H1 (cell line): ENCODE measurements at regions not wholly inside any gene's neighbourhood (a gene's known extent, or its start where the extent isn't known, plus 50 kb on each side); places are given as distances from the start of the nearest gene placed in this dataset.

Experiments used
- CTCF ChIA-PET: fragments of 300-600 bp; sonication (Branson Sonifier 250); formaldehyde crosslinking; loops from one replicate; lab custom pipeline; 2021; ENCODE audit not compliant: partially characterized antibody; lab: Charles Lee
- POLR2A ChIA-PET: fragments of 300-600 bp; sonication (Branson Sonifier 250); formaldehyde crosslinking; loops from one replicate; lab custom pipeline; 2021; ENCODE audit warnings: inconsistent platforms; ENCODE audit not compliant: partially characterized antibody; lab: Charles Lee
- DNase-seq, 2 experiments: peaks; one replicate each; pipeline versions ENCODE4 v3.0.0 to v3.0.0-alpha.2; 2010 to 2022; ENCODE audit warnings: low spot score in 2 of 2, low read depth in 1 of 2, mixed read lengths in 1 of 2
- FAIRE-seq: peaks from 2 replicates; lab custom pipeline; 2011; peaks lifted over from hg19 to GRCh38; lab: Jason Lieb, UNC
- H2AFZ ChIP-seq: 2 replicates; pipeline ENCODE4 v1.8.1; 2012; ENCODE audit warnings: low read length, inconsistent platforms
- H2AK5ac ChIP-seq: 2 replicates; pipeline ENCODE4 v1.6.1; 2013; ENCODE audit warnings: low read depth, low read length
- H2BK120ac ChIP-seq: replicated peaks from 2 replicates; pipeline ENCODE3; 2013; ENCODE audit warnings: low read depth, low read length, inconsistent platforms
- H2BK12ac ChIP-seq: 2 replicates; pipeline ENCODE4 v1.6.1; 2013; ENCODE audit warnings: low read depth, low read length
- H2BK15ac ChIP-seq: 2 replicates; pipeline ENCODE4 v1.6.1; 2013; ENCODE audit warnings: low read length
- H2BK20ac ChIP-seq: 2 replicates; pipeline ENCODE4 v1.6.1; 2013; ENCODE audit warnings: low read length
- H2BK5ac ChIP-seq: 2 replicates; pipeline ENCODE4 v1.6.1; 2013; ENCODE audit warnings: low read depth, low read length
- H3K14ac ChIP-seq: 2 replicates; pipeline ENCODE4 v1.6.1; 2013; ENCODE audit warnings: inconsistent platforms; ENCODE audit not compliant: insufficient read length
- H3K18ac ChIP-seq: 2 replicates; pipeline ENCODE4 v1.6.1; 2013; ENCODE audit warnings: low read length; ENCODE audit errors: extremely low read depth
- H3K23ac ChIP-seq: 2 replicates; pipeline ENCODE4 v1.6.1; 2013; ENCODE audit warnings: inconsistent platforms; ENCODE audit not compliant: insufficient read length
- H3K23me2 ChIP-seq: 2 replicates; pipeline ENCODE4 v1.6.1; 2013; ENCODE audit warnings: low read depth, low read length
- H3K27ac ChIP-seq: 2 replicates; pipeline ENCODE4 v1.6.1; 2011; ENCODE audit warnings: low read depth, low read length, inconsistent platforms
- H3K27me3 ChIP-seq, 4 experiments: replicated peaks in 1 of 4; 1 replicate in 1 of 4; 2 replicates in 3 of 4; pipeline versions ENCODE4 v1.6.1 to v1.8.1; 2011 to 2013; ENCODE audit warnings: low read length in 3 of 4, mild to moderate bottlenecking in 3 of 4, inconsistent platforms in 2 of 4, mixed read lengths in 2 of 4, moderate library complexity in 1 of 4; ENCODE audit not compliant: control insufficient read depth in 3 of 4, insufficient read depth in 3 of 4; ENCODE audit errors: extremely low read depth in 1 of 4
- H3K36me3 ChIP-seq, 4 experiments: 2 replicates each; pipeline versions ENCODE4 v1.6.1 to v1.8.1; 2011 to 2013; ENCODE audit warnings: mild to moderate bottlenecking in 4 of 4, low read length in 3 of 4, moderate library complexity in 2 of 4, control low read depth in 1 of 4, inconsistent platforms in 1 of 4; ENCODE audit not compliant: insufficient read depth in 4 of 4, control insufficient read depth in 2 of 4
- H3K4ac ChIP-seq: replicated peaks from 2 replicates; pipeline ENCODE3; 2013; ENCODE audit warnings: low read length, low read depth, mixed read lengths, inconsistent platforms; ENCODE audit not compliant: insufficient read length
- H3K4me1 ChIP-seq, 4 experiments: replicated peaks in 1 of 4; 1 replicate in 1 of 4; 2 replicates in 3 of 4; pipeline versions ENCODE4 v1.6.1 to v1.8.1; 2011 to 2013; ENCODE audit warnings: low read length in 3 of 4, inconsistent platforms in 2 of 4, mixed read lengths in 1 of 4; ENCODE audit not compliant: insufficient read depth in 4 of 4, control insufficient read depth in 3 of 4
- H3K4me2 ChIP-seq, 2 experiments: 2 replicates each; pipeline versions ENCODE4 v1.6.1 to v1.8.1; 2011 to 2013; ENCODE audit warnings: low read depth in 2 of 2, low read length in 2 of 2, control low read depth in 1 of 2, inconsistent platforms in 1 of 2, mild to moderate bottlenecking in 1 of 2; ENCODE audit not compliant: insufficient read depth in 1 of 2
- H3K4me3 ChIP-seq, 4 experiments: fragments of 200-600, 300-600 bp in 1 of 4; sonication (generic), shearing (Covaris generic), sonication (Bioruptor Twin) in 1 of 4; 2 replicates each; pipeline versions ENCODE4 v1.5.1 to v1.8.1; 2011 to 2016; ENCODE audit warnings: low read length in 4 of 4, low read depth in 3 of 4, control low read depth in 2 of 4, inconsistent platforms in 2 of 4, mild to moderate bottlenecking in 2 of 4, mixed read lengths in 1 of 4, moderate library complexity in 1 of 4; ENCODE audit not compliant: insufficient read depth in 2 of 4; ENCODE audit errors: extremely low read depth in 1 of 4
- H3K56ac ChIP-seq: replicated peaks from 2 replicates; pipeline ENCODE3; 2013; ENCODE audit warnings: low read depth, mild to moderate bottlenecking, mixed read lengths, low read length, inconsistent platforms; ENCODE audit not compliant: insufficient read length
- H3K79me1 ChIP-seq: 2 replicates; pipeline ENCODE4 v1.6.1; 2013; ENCODE audit warnings: low read depth, low read length, control low read depth
- H3K79me2 ChIP-seq, 2 experiments: 2 replicates each; pipeline versions ENCODE4 v1.6.1 to v1.8.1; 2012 to 2013; ENCODE audit warnings: low read length in 2 of 2, mild to moderate bottlenecking in 2 of 2, inconsistent platforms in 1 of 2; ENCODE audit not compliant: insufficient read depth in 2 of 2, control insufficient read depth in 1 of 2
- H3K9ac ChIP-seq, 4 experiments: replicated peaks in 1 of 4; 1 replicate in 1 of 4; 2 replicates in 3 of 4; pipeline versions ENCODE4 v1.6.1 to v1.8.1; 2011 to 2013; ENCODE audit warnings: low read depth in 3 of 4, low read length in 3 of 4, control low read depth in 2 of 4, mild to moderate bottlenecking in 2 of 4, moderate library complexity in 2 of 4, inconsistent platforms in 1 of 4; ENCODE audit errors: extremely low read depth in 1 of 4
- H3K9me3 ChIP-seq, 2 experiments: 2 replicates each; pipeline versions ENCODE4 v1.6.1 to v1.8.1; 2012 to 2013; ENCODE audit warnings: mild to moderate bottlenecking in 2 of 2, moderate library complexity in 2 of 2, control low read depth in 1 of 2, inconsistent platforms in 1 of 2, low read depth in 1 of 2, low read length in 1 of 2, mixed read lengths in 1 of 2; ENCODE audit not compliant: insufficient read depth in 2 of 2
- H4K20me1 ChIP-seq, 2 experiments: replicated peaks in 1 of 2; 2 replicates each; pipeline versions ENCODE3 to v1.8.1; 2011 to 2013; ENCODE audit warnings: inconsistent platforms in 2 of 2, low read length in 2 of 2, mild to moderate bottlenecking in 1 of 2; ENCODE audit not compliant: insufficient read depth in 2 of 2, control insufficient read depth in 1 of 2
- H4K5ac ChIP-seq: 2 replicates; pipeline ENCODE4 v1.6.1; 2013; ENCODE audit warnings: low read length, low read depth, mixed read lengths, inconsistent platforms; ENCODE audit not compliant: insufficient read length
- H4K8ac ChIP-seq: 2 replicates; pipeline ENCODE4 v1.8.0; 2013; ENCODE audit warnings: mild to moderate bottlenecking, moderate library complexity, low read length, inconsistent platforms; ENCODE audit not compliant: insufficient read depth; ENCODE audit errors: extremely low read depth
- H4K91ac ChIP-seq: replicated peaks from 2 replicates; pipeline ENCODE3; 2013; ENCODE audit warnings: low read length, mixed read lengths, inconsistent platforms; ENCODE audit not compliant: insufficient read length
- ASH2L ChIP-seq: fragments of 200-600, 300-600 bp; sonication (generic); IDR thresholded peaks from one replicate; pipeline ENCODE4 v1.7.1; 2017; ENCODE audit warnings: low read length
- E2F6 ChIP-seq: IDR thresholded peaks from 2 replicates; pipeline ENCODE4 v1.6.1; 2012; ENCODE audit warnings: inconsistent platforms
- EP300 ChIP-seq, 2 experiments: IDR thresholded peaks; 1 replicate in 1 of 2; 2 replicates in 1 of 2; pipeline ENCODE4 v1.6.1; 2011 to 2012; ENCODE audit warnings: low read depth in 2 of 2, low read length in 2 of 2, mild to moderate bottlenecking in 2 of 2, borderline replicate concordance in 1 of 2, inconsistent platforms in 1 of 2, moderate library complexity in 1 of 2
- HDAC2 ChIP-seq, 2 experiments: fragments of 300-600 bp in 1 of 2; sonication (generic) in 1 of 2; IDR thresholded peaks; 2 replicates each; pipeline ENCODE4 v1.6.1; 2011 to 2012; ENCODE audit warnings: low read depth in 2 of 2, low read length in 2 of 2, mild to moderate bottlenecking in 2 of 2, moderate library complexity in 2 of 2, borderline replicate concordance in 1 of 2, inconsistent platforms in 1 of 2
- HDAC6 ChIP-seq: IDR thresholded peaks from one replicate; pipeline ENCODE4 v1.7.1; 2012; ENCODE audit warnings: low read depth, mild to moderate bottlenecking, inconsistent platforms, low read length, moderate library complexity
- KDM4A ChIP-seq: IDR thresholded peaks from one replicate; pipeline ENCODE4 v1.7.1; 2012; ENCODE audit warnings: low read depth, mild to moderate bottlenecking, moderate library complexity, low read length, inconsistent platforms; ENCODE audit not compliant: severe bottlenecking
- MAFK ChIP-seq: IDR thresholded peaks from 2 replicates; pipeline ENCODE4 v1.6.1; 2012; ENCODE audit warnings: low read depth, mild to moderate bottlenecking, improper control_type of control experiment, low read length
- NANOG ChIP-seq: IDR thresholded peaks from 2 replicates; pipeline ENCODE4 v1.6.1; 2011; ENCODE audit warnings: low read length, low read depth, mild to moderate bottlenecking, inconsistent platforms; ENCODE audit not compliant: insufficient read depth, poor library complexity, severe bottlenecking
- RBBP5 ChIP-seq: IDR thresholded peaks from 2 replicates; pipeline ENCODE4 v1.7.1; 2012; ENCODE audit warnings: low read depth, mild to moderate bottlenecking, inconsistent platforms, low read length, moderate library complexity, borderline replicate concordance
- SRF ChIP-seq: IDR thresholded peaks from 2 replicates; pipeline ENCODE4 v1.6.1; 2011; ENCODE audit warnings: mild to moderate bottlenecking, low read depth, low read length, moderate library complexity
- SUZ12 ChIP-seq: fragments of 200-600 bp; sonication (generic); IDR thresholded peaks from 2 replicates; pipeline ENCODE4 v1.6.1; 2012; ENCODE audit warnings: mild to moderate bottlenecking, inconsistent platforms, low read length, moderate library complexity, mixed read lengths
- TAF1 ChIP-seq: IDR thresholded peaks from 2 replicates; pipeline ENCODE4 v1.6.1; 2011; ENCODE audit warnings: mild to moderate bottlenecking, low read depth, low read length
- TBP ChIP-seq: IDR thresholded peaks from 2 replicates; pipeline ENCODE4 v1.6.1; 2011; ENCODE audit warnings: low read depth, low read length, improper control_type of control experiment
- ZNF274 ChIP-seq: IDR thresholded peaks from 2 replicates; pipeline ENCODE4 v1.7.0; 2012; ENCODE audit warnings: low read length, borderline replicate concordance; ENCODE audit errors: extremely low read depth
- WGBS, 2 experiments: shearing (Covaris generic) in 1 of 2; methylation state at CpG; one replicate each; pipeline versions ENCODE4 v1.1.6 to v1.1.7; 2013 to 2015; ENCODE audit warnings: low lambda C conversion rate in 2 of 2, mixed read lengths in 2 of 2, inconsistent platforms in 1 of 2, low coverage in 1 of 2, missing lambda C conversion rate in 1 of 2; ENCODE audit not compliant: insufficient replicate concordance in 2 of 2, insufficient coverage in 1 of 2, insufficient read length in 1 of 2; ENCODE audit errors: extremely low coverage in 1 of 2, missing lambda C conversion rate in 1 of 2; 5-methylcytosine and 5-hydroxymethylcytosine counted together

GRCh38 chr11:128216198-128216597 lies 371.2 kb downstream of the ETS1 start:
- no peaks in the 10 kb centered on the region for H3K79me2 ChIP-seq
- no peak overlapping the region for H4K5ac ChIP-seq
- H3K23me2 ChIP-seq: no peaks in the 10 kb centered on the region; the same call in 1 of the 2 replicates
- no peaks in the 10 kb centered on the region for H3K27me3 ChIP-seq
- H3K4me1 ChIP-seq: no peaks in the 10 kb centered on the region
- CTCF ChIA-PET: no interaction called here
- no peak overlapping the region for H2AK5ac ChIP-seq
- no peak overlapping the region for H3K23ac ChIP-seq
- peaks cover 16% of the 10 kb centered on the region in 2 experiments for H3K9me3 ChIP-seq
- H3K56ac ChIP-seq: no peak overlapping the region
- H2AFZ ChIP-seq: no peak overlapping the region
- no peak overlapping the region for H4K8ac ChIP-seq
- H3K79me1 ChIP-seq: no peaks in the 10 kb centered on the region
- DNase-seq: no peak
- no peak overlapping the region for H2BK15ac ChIP-seq
- H3K27ac ChIP-seq: no peak overlapping the region
- H4K91ac ChIP-seq: no peak overlapping the region
- no peaks in the 10 kb centered on the region for H4K20me1 ChIP-seq
- H3K4me3 ChIP-seq: no peak overlapping the region
- no peak overlapping the region for H2BK12ac ChIP-seq
- H3K18ac ChIP-seq: no peak overlapping the region
- no peak overlapping the region for H3K9ac ChIP-seq
- no peak overlapping the region for H2BK20ac ChIP-seq
- H2BK120ac ChIP-seq: no peak overlapping the region
- H2BK5ac ChIP-seq: no peak overlapping the region
- no peak for FAIRE-seq
- peaks cover 0 to 5% (median 0%) of the 10 kb centered on the region in 4 experiments; a peak in 1 of 8 replicates for H3K36me3 ChIP-seq
- 85% methylated on average over 1 of the region's 1 CpG; no CpG with 5 or more reads in 1 of the 2 experiments for WGBS, 2 experiments
- H3K4me2 ChIP-seq: no peak overlapping the region
- POLR2A ChIA-PET: no interaction called here
- H3K4ac ChIP-seq: no peak overlapping the region
- H3K14ac ChIP-seq: no peak overlapping the region
- TF ChIP-seq NANOG: no peak
- no peak for TF ChIP-seq HDAC6
- no peak for TF ChIP-seq RBBP5
- no peak for TF ChIP-seq E2F6
- TF ChIP-seq KDM4A: no peak
- no peak for TF ChIP-seq HDAC2 (IDR thresholded peaks at IDR 0.05; ENCODE audit: borderline replicate concordance in 1 of 2, low read depth in 2 of 2, low read length in 2 of 2)
- no peak for TF ChIP-seq TAF1
- TF ChIP-seq MAFK: no peak
- no peak for TF ChIP-seq ZNF274
- TF ChIP-seq ASH2L: no peak
- TF ChIP-seq EP300 (IDR thresholded peaks at IDR 0.05; ENCODE audit: borderline replicate concordance in 1 of 2, low read depth in 2 of 2, low read length in 2 of 2): no peak
- no peak for TF ChIP-seq SRF
- TF ChIP-seq SUZ12: no peak
- TF ChIP-seq TBP: no peak
